ENCODE measurements at regions not wholly inside any gene's neighbourhood (a gene's known extent, or its start where the extent isn't known, plus 50 kb on each side); places are given as distances from the start of the nearest gene placed in this dataset.

DNA sequence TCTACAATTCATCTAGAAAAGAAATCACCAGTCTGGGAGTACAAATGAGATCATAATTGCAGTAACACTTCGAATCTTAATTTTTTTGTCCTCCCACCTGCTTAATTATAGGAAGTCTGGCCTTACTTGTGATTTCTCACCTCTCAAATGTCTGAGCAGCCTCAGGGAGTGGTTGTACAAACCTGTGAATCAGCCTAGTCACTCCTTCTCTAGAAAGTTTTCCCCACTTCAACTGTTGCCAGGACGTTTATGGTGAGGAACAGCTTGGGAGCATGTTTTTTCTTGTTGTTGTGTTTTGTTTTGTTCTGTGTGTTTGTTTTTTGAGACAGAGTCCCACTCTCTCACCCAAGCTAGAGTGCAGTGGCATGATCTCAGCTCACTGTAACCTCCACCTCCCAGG is 50.3 kb upstream of the CLDN10 start:
- no peak for ATAC-seq
- DNase-seq (ENCODE audit: low spot score) = no peak
- no peaks in the 10 kb centered on the region for H3K9me3 Mint-ChIP-seq
- H3K27ac Mint-ChIP-seq = no peak overlapping the region
- no peak overlapping the region for H3K4me3 Mint-ChIP-seq
- no peaks in the 10 kb centered on the region for H3K36me3 Mint-ChIP-seq
- no peaks in the 10 kb centered on the region for H3K4me1 Mint-ChIP-seq (ENCODE audit: low read depth in 2 of 2)
- peaks cover 0 to 19% of the 10 kb centered on the region in 2 donors for H3K27me3 Mint-ChIP-seq

Data from natural killer cell treated with Interleukin-12 subunit alpha and Interleukin-12 subunit beta and Interleukin-15 and Interleukin-18, amount 100 ng/mL, for 72 hours (primary cell).